ENCODE measurements at regions not wholly inside any gene's neighbourhood (a gene's known extent, or its start where the extent isn't known, plus 50 kb on each side); places are given as distances from the start of the nearest gene placed in this dataset.

GRCh38 chr2:156864325-156864724, 393.2 kb upstream of the GALNT5 start:
- TF ChIP-seq POLR2A (IDR thresholded peaks at IDR 0.05; ENCODE audit: low read length) (no peak), GATA1 (IDR thresholded peaks at IDR 0.05; ENCODE audit: low read depth, low read length) (no peak)

Measured in erythroblast (primary cell).